Sigmoid colon (tissue), 4 donors: ENCODE measurements at regions not wholly inside any gene's neighbourhood (a gene's known extent, or its start where the extent isn't known, plus 50 kb on each side); places are given as distances from the start of the nearest gene placed in this dataset.

Experiments used
- CTCF ChIP-seq, 4 experiments: fragments of 450-650 bp in 3 of 4; fragments of 200-600 bp in 1 of 4; IDR thresholded peaks; one replicate each; pipeline ENCODE4 v1.5.1; 2016 to 2019; ENCODE audit warnings: antibody characterized with exemption in 4 of 4, mild to moderate bottlenecking in 3 of 4, moderate library complexity in 2 of 4
- EP300 ChIP-seq, 4 donors: sonication (generic); formaldehyde crosslinking; IDR thresholded peaks; one replicate each; pipeline ENCODE4 v1.6.1; 2017; ENCODE audit warnings: antibody characterized with exemption in 4 of 4
- POLR2A ChIP-seq, 2 donors: fragments of 450-650 bp; IDR thresholded peaks; one replicate each; pipeline ENCODE4 v1.6.1; 2016; ENCODE audit warnings: antibody characterized with exemption in 2 of 2, mild to moderate bottlenecking in 2 of 2, moderate library complexity in 2 of 2
- POLR2AphosphoS5 ChIP-seq, 4 donors: sonication (generic); formaldehyde crosslinking; IDR thresholded peaks; one replicate each; pipeline ENCODE4 v1.6.1; 2017; ENCODE audit warnings: antibody characterized with exemption in 4 of 4

- TF ChIP-seq CTCF (IDR thresholded peaks at IDR 0.05), result no peak
- TF ChIP-seq EP300 (IDR thresholded peaks at IDR 0.05), result no peak
- no peak for TF ChIP-seq POLR2A (IDR thresholded peaks at IDR 0.05)
- TF ChIP-seq POLR2AphosphoS5 (IDR thresholded peaks at IDR 0.05), result no peak
Observed at GRCh38 chr2:19169134-19169768, 189.2 kb downstream of the OSR1 start.
